Right atrium auricular region (tissue), 2 donors: ENCODE measurements at regions not wholly inside any gene's neighbourhood (a gene's known extent, or its start where the extent isn't known, plus 50 kb on each side); places are given as distances from the start of the nearest gene placed in this dataset.

Source experiments
- DNase-seq: peaks from one replicate; pipeline ENCODE4 v3.0.0-alpha.2; 2019; ENCODE audit warnings: low spot score
- H3K27ac ChIP-seq, 2 donors: fragments of 200-600 bp; sonication (generic); 1 replicate in 1 of 2; 2 replicates in 1 of 2; pipeline ENCODE4 v1.5.1; 2016 to 2019
- H3K27me3 ChIP-seq, 2 donors: fragments of 200-600 bp; sonication (generic); one replicate each; pipeline versions ENCODE4 v1.5.1 to v1.6.0; 2017 to 2019
- H3K36me3 ChIP-seq: fragments of 200-600 bp; sonication (generic); one replicate; pipeline ENCODE4 v1.5.1; 2016
- H3K4me1 ChIP-seq, 2 donors: fragments of 200-600 bp; sonication (generic); one replicate each; pipeline versions ENCODE4 v1.5.1 to v1.6.0; 2017 to 2019
- H3K4me3 ChIP-seq, 2 donors: fragments of 200-600 bp; sonication (generic); 1 replicate in 1 of 2; 2 replicates in 1 of 2; pipeline ENCODE4 v1.5.1; 2017 to 2019; ENCODE audit warnings: mild to moderate bottlenecking in 1 of 2, moderate library complexity in 1 of 2
- H3K9me3 ChIP-seq, 2 donors: fragments of 200-600 bp; sonication (generic); one replicate each; pipeline ENCODE4 v1.5.1; 2019
- CTCF ChIP-seq, 2 donors: fragments of 200-600 bp; sonication (generic); IDR thresholded peaks; one replicate each; pipeline ENCODE4 v1.5.1; 2019; ENCODE audit warnings: antibody characterized with exemption in 2 of 2

DNA sequence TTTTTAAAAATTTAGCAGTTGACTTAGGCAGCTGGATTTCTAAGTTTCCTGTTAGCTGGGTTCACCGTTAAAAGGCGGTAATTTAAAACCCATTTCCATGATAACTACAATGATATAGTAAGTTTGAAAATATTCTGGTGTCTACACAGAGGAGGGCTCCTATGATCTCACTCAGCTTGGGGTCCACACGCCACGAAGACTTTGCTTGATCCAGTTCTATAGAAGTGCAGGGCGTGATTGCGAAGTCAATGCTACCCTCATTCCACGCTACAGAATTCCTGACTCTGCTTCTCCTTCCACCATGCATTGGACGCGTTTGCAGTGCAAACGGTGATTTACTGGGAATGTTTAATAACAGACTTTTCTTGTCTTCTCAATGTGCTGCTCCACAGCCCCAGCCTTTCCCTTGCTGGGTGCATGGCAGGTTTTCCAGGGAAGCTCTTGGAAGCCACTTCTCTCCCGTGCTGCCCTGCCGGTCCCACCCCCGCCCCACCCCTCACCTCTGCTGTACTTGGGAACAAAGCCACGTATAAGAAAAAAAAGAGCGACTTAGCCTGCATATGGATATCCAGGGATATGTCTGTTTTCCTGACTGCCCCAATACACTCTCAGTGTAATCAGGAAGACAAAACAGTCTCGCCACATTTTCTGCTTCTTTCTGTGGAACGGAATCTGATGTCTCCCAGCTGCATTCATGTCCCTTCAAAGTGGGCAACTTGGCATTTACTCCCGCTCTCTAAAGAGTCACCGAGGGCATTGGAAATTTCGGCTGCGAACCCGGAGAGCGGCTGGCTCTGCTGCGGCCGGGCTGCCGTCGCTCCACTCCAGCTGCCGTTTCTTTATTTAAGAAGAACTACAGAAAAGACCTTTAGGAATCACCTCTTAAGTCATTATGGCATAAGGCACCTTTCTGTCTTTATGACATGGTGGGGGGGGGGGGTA lies 434.4 kb upstream of the MGMT start:
- no peak for DNase-seq
- Histone ChIP-seq H3K4me3 (no peak overlapping the region), H3K4me1 (no peaks in the 10 kb centered on the region), H3K9me3 (no peaks in the 10 kb centered on the region), H3K36me3 (no peaks in the 10 kb centered on the region), H3K27me3 (no peaks in the 10 kb centered on the region), H3K27ac (no peak overlapping the region)
- no peak for TF ChIP-seq CTCF (IDR thresholded peaks at IDR 0.05)

DNA sequence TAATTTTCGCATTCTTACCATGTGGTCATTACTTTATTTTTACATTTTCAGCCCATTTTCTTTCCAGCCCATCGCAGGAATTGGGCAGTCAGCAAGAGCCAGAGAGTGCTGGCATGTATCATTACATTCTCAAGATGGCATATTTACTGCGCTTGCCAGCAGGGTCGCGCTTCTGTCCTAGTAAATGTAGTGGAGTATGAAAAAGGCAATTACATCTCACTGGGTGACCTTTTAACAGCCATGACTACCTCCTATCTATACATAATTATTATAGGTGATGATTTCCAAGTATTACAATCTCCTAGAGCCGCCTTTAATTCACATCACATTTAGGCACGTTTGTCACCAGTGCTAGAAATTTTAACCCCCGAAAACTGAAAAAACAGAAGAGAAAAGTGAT lies 433.7 kb upstream of the MGMT start:
- no peak for DNase-seq
- no peak overlapping the region for H3K27ac ChIP-seq
- no peaks in the 10 kb centered on the region for H3K36me3 ChIP-seq
- H3K27me3 ChIP-seq, result no peaks in the 10 kb centered on the region
- TF ChIP-seq CTCF (IDR thresholded peaks at IDR 0.05), result no peak
- no peak overlapping the region for H3K4me3 ChIP-seq
- H3K9me3 ChIP-seq, result no peaks in the 10 kb centered on the region
- H3K4me1 ChIP-seq, result no peaks in the 10 kb centered on the region

GRCh38 chr10:129033790-129034272 lies 433.2 kb upstream of the MGMT start:
- Histone ChIP-seq H3K36me3 (no peaks in the 10 kb centered on the region), H3K9me3 (no peaks in the 10 kb centered on the region), H3K27ac (no peak overlapping the region), H3K4me1 (no peaks in the 10 kb centered on the region), H3K4me3 (no peak overlapping the region), H3K27me3 (no peaks in the 10 kb centered on the region)
- no peak for DNase-seq
- TF ChIP-seq CTCF (IDR thresholded peaks at IDR 0.05), result no peak

- Histone ChIP-seq H3K27ac (no peak overlapping the region), H3K4me3 (no peak overlapping the region), H3K4me1 (no peaks in the 10 kb centered on the region), H3K27me3 (no peaks in the 10 kb centered on the region), H3K36me3 (no peaks in the 10 kb centered on the region), H3K9me3 (no peaks in the 10 kb centered on the region)
- DNase-seq, result no peak
- TF ChIP-seq CTCF (IDR thresholded peaks at IDR 0.05), result no peak
Measured at GRCh38 chr10:129035052-129035827, 431.8 kb upstream of the MGMT start.

DNA sequence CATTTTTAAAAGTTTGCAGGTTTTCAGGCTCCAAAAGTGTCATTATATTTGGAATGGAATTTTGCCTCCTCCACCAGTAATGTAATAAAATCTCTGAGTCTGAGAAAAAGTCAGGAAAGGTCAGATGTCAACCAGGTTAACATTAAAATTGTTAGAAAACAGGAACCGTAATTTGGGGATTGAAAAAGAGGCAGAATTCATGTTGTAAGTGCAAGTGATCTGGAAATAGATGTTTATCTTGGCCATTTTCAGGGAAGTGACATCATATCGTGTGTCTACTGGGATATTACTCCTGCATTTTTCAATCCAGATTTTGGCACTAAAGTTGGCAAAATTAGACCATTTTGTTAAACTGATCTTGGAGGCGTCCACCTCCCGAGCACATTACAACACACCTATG lies 428.5 kb upstream of the MGMT start:
- Histone ChIP-seq H3K4me3 (no peak overlapping the region), H3K27ac (no peak overlapping the region), H3K27me3 (no peaks in the 10 kb centered on the region), H3K9me3 (no peaks in the 10 kb centered on the region), H3K36me3 (no peaks in the 10 kb centered on the region), H3K4me1 (no peaks in the 10 kb centered on the region)
- no peak for DNase-seq
- no peak for TF ChIP-seq CTCF (IDR thresholded peaks at IDR 0.05)
